AML-193 (cell line): ENCODE measurements at regions not wholly inside any gene's neighbourhood (a gene's known extent, or its start where the extent isn't known, plus 50 kb on each side); places are given as distances from the start of the nearest gene placed in this dataset.

Experiments used
- DNase-seq, 2 experiments: peaks; one replicate each; lab custom pipeline; 2025; lab: John Stamatoyannopoulos, UW

DNA sequence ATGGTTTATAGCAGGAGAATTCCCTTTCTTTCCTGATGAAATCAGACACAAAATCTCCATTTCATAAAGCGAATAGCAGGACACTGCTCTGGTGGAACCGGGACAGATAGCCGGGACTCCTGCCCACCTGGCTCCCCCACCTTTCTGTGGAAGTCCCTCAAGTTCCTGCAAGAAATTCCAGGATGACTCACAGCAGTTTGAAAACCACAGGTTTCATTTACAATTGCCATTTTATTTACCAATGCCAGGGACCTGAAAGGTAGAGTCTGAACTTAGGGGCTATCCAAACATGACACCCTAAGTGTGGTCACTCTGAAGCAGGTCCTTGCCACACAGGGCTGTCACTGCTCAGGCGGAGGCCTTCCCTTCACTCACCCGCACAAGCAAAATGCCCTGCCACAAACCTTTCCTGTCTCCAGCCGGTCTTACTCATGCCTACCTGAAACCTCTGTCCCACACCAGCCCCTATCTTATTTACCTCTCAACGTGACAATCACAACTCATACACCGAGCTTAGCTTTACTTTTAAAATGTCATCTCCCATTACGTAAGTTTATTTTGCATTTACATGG, 63.3 kb upstream of the TAF1L start:
- no peak for DNase-seq

DNA sequence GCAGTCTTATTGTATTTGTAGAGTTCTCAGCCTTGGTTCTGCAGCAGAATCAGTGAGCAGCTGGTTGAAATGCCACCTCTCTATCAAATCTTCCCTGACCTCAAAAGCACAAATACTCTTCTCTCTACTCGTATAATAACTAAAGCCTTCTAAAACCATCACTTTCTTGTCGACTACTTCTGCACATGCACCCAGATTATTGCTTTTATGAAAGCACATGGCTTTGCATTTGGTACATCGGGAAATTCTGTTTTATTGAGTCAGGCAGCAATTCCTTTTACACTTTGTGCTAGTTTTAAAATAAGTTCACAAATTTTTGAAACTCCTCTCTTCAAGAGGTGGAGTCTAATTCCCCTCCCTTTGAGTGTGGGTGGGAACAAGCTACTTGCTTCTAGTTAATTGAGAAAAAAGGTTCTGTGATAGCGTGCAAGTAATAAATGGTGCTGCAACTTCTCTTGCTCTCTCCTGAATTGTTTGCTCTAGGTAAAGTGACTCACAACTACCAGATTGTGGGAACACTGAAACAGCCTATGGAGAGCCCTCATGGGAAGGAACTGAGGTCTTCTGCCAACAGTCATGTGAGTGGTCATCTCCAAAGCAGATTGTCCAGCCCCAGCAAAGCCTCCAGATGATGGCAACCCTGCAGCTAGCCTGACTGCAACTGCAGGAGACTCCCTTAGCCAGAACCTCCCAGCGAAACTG, 66.0 kb upstream of the TAF1L start:
- no peak for DNase-seq

DNA sequence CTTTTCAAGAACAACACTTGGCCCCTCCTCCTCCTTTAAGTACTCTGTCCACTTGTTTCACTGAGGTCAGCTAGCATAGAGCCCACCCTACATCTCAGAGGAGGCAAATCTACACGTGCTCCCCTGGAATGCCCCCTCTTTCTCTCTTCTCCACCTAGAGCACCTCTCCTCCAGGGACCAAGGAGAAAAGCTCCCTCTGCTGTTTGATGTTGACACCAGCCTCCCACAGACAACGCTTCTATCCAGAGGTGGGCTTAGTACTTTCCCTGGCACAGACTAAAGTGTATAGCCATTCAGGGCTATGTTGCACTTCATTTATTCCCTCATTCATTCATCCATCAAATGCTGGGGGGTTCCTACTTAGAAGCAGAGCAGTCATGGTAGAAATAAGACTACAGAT, 68.2 kb upstream of the TAF1L start:
- no peak for DNase-seq

DNA sequence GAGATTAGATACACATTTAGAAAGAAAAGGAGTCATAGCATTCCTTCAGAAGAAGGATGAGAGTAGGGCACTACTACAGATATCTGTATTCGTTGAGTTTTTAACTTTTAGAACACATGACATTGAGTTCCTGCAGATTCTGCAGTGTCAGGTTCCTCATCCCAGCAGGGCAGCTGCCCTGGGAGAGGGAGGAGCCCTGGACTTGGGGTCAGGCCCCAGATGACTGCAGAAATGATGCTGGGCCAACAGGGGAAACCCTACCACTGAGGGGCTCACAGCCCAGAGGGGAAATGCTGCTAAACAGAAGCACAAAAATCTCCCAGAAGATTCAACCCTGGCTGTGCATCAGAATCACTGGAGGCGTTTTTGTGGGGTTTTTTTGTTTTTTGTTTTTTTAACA, 68.9 kb upstream of the TAF1L start:
- no peak for DNase-seq

DNA sequence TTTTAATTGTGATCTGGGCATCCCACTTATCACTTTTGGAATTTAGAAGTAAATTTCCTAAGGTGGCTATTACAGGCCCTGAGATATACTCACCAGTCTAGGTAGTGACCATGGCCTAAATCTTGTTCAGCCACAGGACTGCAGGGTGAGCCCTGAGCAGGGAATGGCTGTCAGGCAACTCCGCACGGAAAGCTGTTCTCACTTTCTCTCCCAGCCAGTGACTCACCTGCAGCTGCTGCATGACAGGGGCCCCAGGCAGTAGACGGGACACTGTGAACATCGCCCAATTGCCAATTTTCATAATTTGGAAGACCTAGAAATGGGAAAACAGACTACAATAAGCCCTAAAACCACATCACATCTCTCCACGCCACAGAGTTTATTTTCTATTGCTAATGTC, 69.6 kb upstream of the TAF1L start:
- no peak for DNase-seq

DNA sequence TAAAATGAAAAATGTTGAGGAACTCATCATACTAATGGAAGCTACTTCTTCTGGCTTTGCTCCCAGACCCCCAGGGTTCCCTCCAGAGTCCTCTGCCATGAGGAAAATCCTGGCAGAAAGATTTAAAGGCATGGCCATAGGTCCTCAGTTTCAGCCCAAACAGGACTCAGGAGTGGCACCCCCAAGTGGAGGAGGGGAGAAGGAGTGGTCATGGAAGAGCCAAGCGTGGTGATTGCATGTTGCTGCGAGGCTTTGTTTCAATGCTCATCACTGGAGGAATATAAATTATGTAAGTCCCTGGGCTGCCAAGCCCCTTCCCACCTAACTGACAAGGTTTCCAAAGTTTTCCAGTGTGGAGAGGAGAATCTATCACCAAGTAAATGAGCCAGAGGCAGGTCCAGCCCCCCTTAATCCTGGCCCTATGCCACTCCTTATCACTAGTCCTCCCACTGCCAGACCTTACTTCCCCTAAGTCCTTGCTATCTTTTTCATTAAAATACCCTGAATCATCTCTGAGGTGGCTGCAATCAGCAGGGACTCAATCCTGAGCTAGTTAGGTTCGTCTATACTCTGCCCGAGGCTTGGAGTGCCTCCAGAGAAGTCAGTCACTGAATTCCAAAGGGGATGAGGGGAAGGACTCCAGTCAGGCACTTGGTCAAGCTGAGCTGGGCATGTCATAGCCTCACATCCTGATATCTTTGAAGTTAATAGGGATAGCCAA, 70.7 kb upstream of the TAF1L start:
- no peak for DNase-seq

DNA sequence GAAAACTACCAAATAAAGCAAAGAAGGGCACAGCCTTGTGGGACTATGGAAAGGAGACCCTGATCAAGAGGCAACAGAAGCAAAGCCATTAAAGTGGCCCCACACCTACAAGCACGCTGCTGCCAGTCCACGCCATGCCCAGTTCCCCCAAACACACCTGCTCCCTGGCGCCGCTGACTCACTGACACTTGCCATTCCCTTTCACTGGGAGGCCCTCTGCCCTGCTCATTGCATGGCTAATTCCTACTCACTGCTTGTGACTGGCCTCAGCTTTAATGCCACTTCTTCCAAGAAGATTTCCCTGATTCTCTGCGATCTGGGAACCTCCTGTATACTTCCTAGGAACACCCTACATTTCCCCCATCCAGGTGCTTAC, 71.2 kb upstream of the TAF1L start:
- DNase-seq = no peak

DNA sequence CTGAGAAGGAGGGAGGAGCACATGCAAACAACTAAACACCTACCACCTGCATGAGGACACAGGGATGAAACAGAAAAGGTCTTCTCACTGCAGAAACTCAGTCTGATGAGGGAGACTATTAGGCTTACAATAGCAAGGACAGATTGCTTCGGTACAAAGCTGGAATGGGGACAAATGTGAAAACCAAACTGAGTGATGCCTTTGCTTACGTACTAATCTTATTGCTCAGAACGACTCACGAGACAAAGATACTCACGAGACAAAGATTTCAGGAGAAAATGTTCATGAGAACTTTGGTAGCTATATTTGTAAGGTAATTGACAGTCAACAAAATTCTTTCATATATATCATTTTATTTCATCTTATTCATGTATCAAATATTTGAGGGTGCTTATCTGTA, 71.9 kb upstream of the TAF1L start:
- no peak for DNase-seq

DNA sequence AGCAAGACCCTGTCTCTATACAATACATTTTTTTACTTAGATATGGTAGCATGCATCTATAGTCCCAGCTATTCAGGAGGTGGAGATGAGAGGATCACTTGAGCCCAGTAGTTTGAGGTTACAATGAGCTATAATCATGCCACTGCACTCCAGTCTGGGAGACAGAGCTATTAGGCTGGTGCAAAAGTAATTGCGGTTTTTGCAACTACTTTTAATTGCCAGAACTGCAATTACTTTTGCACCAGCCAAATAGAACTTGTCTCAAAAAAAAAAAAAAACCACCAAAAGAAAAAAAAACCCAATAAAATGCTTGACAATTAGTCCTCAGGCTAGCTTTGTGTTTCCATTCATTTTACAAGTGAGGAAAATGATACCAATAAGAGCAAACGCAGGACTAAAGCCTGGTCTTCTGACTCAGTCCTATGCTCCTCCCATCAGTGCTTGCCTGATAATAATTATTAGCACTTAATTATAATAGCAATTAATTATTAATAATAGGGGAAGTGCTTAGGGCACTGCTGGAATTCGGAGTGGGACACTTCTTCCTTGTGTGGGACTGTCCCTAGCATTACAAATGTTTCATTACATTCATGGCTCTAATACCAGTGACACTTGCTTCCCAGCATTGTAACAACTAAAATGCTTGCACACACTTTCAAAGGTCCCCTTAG, 73.1 kb upstream of the TAF1L start:
- no peak for DNase-seq

DNA sequence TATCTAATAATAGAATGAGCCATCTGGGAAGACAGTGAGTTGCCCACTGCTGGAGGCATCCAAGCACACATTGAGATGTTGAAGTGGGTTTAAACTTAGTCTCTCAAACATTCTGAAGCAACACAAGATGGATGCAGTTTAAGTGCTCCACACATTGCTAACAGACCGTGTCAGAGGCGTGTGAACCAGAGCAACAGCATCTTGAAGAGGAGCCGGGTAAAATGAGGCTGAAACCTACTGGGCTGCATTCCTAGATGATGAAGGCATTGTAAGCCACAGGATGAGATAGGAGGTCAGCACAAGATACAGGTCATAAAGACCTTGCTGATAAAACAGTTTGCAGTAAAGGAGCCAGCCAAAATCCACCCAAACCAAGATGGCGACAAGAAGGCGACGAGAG, 73.5 kb upstream of the TMEM215 start:
- no peak for DNase-seq

DNA sequence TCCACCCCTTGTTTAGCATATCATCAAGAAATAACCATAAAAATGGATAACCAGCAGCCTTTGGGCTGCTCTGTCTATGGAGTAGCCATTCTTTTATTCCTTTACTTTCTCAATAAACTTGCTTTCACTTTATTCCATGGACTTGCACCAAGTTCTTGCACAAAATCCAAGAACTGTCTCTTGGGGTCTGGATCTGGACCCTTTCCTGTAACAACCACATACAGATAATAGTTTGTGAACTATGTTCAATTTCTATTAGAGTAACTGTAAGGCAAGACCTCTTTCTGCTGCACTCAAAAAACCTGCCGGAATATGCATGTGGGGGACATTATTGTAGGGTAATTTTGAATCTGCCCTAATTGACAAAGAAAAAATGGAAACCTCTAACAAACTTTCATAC, 66.9 kb upstream of the TMEM215 start:
- no peak for DNase-seq

DNA sequence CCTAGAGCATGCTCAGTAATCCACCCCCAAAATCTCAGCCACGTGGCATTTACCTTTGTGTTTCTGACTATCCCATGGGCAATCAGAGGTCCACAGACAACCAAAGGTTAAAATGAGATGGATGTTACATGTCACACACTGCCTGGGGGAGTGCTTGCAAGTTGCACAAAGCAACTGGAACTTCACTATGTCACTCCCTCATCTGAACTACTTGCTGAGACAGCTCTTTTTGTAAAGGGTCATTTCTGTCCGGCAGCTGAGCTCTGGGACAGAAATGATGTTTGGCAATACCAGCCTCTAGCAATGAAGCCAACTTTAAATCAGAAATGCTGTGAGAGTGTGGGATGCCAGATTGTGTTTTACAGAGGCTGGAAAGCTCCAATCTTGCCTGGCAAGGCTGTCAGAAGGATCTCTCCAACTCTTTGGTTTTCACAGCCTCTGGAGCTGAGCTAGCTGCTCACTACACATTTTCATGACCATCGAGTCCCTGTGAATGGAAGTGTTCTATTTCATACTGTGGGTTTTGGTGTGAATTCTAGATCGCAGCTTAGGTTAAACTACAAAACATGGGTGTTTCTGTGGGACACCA, 66.3 kb upstream of the TMEM215 start:
- DNase-seq = no peak

DNA sequence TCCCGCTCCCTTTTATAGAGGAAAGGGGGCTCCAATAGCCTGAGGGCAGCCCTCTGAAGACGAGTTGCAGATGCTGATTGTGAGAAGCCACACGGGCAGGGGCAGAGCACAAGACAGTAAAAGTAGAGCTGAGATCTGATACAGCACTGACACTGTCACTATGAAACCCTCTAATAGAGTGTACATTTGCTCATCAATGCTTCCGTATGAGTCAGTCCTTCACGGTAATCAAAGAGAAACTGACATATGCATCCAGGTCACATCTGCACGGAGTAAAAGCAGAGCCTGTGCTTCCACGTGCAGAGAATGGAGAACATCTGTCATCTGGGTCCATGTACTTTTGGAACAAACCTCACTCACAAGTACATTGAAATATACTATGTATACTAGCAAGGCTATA, 60.6 kb upstream of the TMEM215 start:
- no peak for DNase-seq

DNA sequence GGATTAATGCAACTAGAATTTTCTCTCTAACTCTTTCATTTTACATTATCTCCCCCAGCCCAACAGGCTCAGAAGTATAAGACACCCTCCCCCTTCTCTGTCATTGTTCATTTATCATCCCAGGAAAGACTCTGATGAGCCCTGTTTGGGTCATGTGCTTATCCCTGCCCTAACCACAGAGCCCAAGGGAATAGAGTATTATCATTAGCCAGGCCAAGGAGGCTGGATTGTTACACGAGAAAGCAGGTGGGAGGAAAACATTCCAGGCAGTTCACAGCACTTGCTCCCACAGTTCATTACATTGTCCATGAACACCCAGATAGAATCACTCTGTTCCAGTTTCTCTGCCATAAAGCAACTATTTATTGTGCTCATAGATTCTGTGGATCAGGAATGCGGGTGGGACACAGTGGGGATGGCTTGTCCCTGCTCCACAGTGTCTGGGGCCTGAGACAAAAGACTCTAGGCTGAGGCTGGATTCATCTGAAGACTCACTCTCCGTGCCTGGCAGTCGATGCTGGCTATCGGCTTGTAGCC, 59.5 kb upstream of the TMEM215 start:
- no peak for DNase-seq

DNA sequence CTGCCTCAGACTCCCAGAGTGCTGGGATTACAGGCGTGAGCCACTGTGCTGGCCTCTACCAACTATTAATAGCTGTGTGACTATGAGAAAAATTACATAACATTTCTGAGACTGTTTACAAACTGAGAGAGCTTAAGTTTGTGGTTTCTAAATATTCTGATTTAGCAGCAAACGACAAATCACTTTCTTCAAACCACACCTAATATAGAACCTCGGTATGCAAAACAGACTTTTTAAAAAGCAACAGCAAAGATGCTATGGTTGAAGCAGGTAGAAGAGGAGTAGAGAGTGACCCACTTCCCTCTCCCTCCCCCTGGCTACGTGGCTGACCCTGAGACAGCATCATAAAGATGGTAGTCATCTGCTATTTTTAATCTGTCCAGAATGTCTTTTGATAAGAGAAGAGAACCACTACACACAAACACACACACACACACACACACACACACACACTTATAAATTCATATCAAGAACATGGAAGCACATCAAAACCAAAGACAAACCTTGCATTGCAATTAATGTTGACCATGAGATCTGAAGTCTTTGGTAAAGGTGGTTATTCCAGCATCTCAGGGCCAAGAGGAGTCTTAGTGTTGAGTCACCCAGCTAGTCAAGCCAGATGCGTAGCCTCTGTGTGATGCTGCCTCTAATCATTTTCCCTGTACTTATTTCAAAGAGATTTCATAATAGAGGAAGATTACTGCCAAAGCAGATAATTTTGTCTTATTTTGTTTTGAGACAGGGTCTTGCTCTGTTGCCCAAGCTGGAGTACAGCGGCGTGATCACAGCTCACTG, 58.1 kb upstream of the TMEM215 start:
- no peak for DNase-seq

DNA sequence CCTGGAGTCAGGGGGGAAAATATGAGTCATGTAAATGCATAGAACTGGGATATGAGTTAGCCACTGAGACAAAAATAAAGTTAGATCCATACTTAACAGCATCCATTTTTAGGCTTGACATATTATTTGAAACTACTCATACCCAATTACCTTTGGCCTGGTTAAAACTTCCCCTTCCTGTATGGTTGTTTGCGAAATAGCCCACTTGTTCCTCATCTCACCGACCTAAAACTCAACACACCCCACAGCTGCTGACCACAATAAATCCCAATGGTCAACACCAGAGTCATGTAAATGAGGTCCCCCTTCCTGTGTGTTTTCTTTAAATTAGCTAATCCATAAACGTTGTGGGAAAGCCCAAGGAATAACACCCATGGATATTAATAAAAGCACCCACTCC, 55.2 kb upstream of the TMEM215 start:
- peak; percentile 73 to 75 for DNase-seq
